HepG2 (cell line): ENCODE measurements at regions not wholly inside any gene's neighbourhood (a gene's known extent, or its start where the extent isn't known, plus 50 kb on each side); places are given as distances from the start of the nearest gene placed in this dataset.
A peak's percentile ranks its signal among the peaks of the same experiment; 100 is the strongest.

Source experiments
- BCL6 ChIP-seq: IDR thresholded peaks from 2 replicates; pipeline ENCODE4 v1.6.1; 2016; ENCODE audit warnings: missing genetic modification reagents, missing compliant biosample characterization
- DPF2 ChIP-seq: sonication (generic); formaldehyde crosslinking; IDR thresholded peaks from 2 replicates; pipeline ENCODE4 v1.4.0; 2020; ENCODE audit warnings: mild to moderate bottlenecking, low read depth, missing genetic modification reagents, borderline replicate concordance
- FOXA1 ChIP-seq, 2 experiments: fragments of 450-650 bp in 1 of 2; sonication (generic) in 1 of 2; formaldehyde crosslinking in 1 of 2; IDR thresholded peaks; 2 replicates each; pipeline versions ENCODE4 v1.4.0 to v1.6.1; 2016 to 2020; ENCODE audit warnings: missing genetic modification reagents in 1 of 2
- FOXJ3 ChIP-seq: sonication (generic); formaldehyde crosslinking; IDR thresholded peaks from 2 replicates; pipeline ENCODE4 v1.4.0; 2020; ENCODE audit warnings: missing genetic modification reagents, mild to moderate bottlenecking, borderline replicate concordance
- GLMP ChIP-seq: sonication (generic); formaldehyde crosslinking; IDR thresholded peaks from 2 replicates; pipeline ENCODE4 v1.9.0; 2021; ENCODE audit warnings: missing genetic modification reagents, mild to moderate bottlenecking, borderline replicate concordance
- HBP1 ChIP-seq: IDR thresholded peaks from 2 replicates; pipeline ENCODE4 v1.6.1; 2016; ENCODE audit warnings: low read depth, control low read depth
- HMG20B ChIP-seq: conservative IDR thresholded peaks from 2 replicates; pipeline ENCODE4 v1.6.1; 2016; ENCODE audit warnings: missing genetic modification reagents, missing compliant biosample characterization
- HMGXB4 ChIP-seq, 2 experiments: sonication (generic) in 1 of 2; formaldehyde crosslinking in 1 of 2; IDR thresholded peaks; 2 replicates each; pipeline versions ENCODE4 v1.4.0 to v1.6.1; 2018 to 2020; ENCODE audit warnings: missing genetic modification reagents in 2 of 2, borderline replicate concordance in 1 of 2, low read depth in 1 of 2, mild to moderate bottlenecking in 1 of 2, missing biosample characterization in 1 of 2
- MAFK ChIP-seq, 2 experiments: IDR thresholded peaks in 1 of 2; conservative IDR thresholded peaks in 1 of 2; 2 replicates each; pipeline ENCODE4 v1.6.1; 2011; ENCODE audit warnings: improper control_type of control experiment in 2 of 2, low read length in 2 of 2
- MIER3 ChIP-seq: IDR thresholded peaks from 2 replicates; pipeline ENCODE4 v1.6.1; 2016; ENCODE audit warnings: missing compliant biosample characterization, borderline replicate concordance
- MXI1 ChIP-seq: IDR thresholded peaks from 3 replicates; pipeline ENCODE4 v1.6.1; 2012; ENCODE audit warnings: low read depth, low read length, inconsistent platforms, borderline replicate concordance
- POGZ ChIP-seq: sonication (generic); formaldehyde crosslinking; IDR thresholded peaks from 2 replicates; pipeline ENCODE4 v1.4.0; 2020; ENCODE audit warnings: mild to moderate bottlenecking, missing genetic modification reagents
- POLR2A ChIP-seq, 2 experiments: IDR thresholded peaks; 2 replicates each; pipeline ENCODE4 v1.6.1; 2011; ENCODE audit warnings: low read depth in 2 of 2, low read length in 2 of 2, mild to moderate bottlenecking in 1 of 2, moderate library complexity in 1 of 2; ENCODE audit not compliant: insufficient read depth in 1 of 2
- RAD21 ChIP-seq: fragments of 450-650 bp; formaldehyde crosslinking; IDR thresholded peaks from 2 replicates; pipeline ENCODE4 v1.5.0; 2020; ENCODE audit warnings: mild to moderate bottlenecking
- SIN3B ChIP-seq: fragments of 150-350 bp; IDR thresholded peaks from 2 replicates; pipeline ENCODE4 v1.6.1; 2014; ENCODE audit warnings: low read length
- ZBTB49 ChIP-seq: sonication (generic); formaldehyde crosslinking; IDR thresholded peaks from 2 replicates; pipeline ENCODE4 v1.4.0; 2020; ENCODE audit warnings: missing genetic modification reagents, borderline replicate concordance
- ZNF225 ChIP-seq: sonication (generic); formaldehyde crosslinking; IDR thresholded peaks from 2 replicates; pipeline ENCODE4 v1.4.0; 2020; ENCODE audit warnings: mild to moderate bottlenecking, missing genetic modification reagents
- ZNF232 ChIP-seq: sonication (generic); formaldehyde crosslinking; IDR thresholded peaks from 2 replicates; pipeline ENCODE4 v1.4.0; 2020; ENCODE audit warnings: missing genetic modification reagents, borderline replicate concordance
- ZNF530 ChIP-seq: sonication (generic); formaldehyde crosslinking; IDR thresholded peaks from 2 replicates; pipeline ENCODE4 v1.5.0; 2020; ENCODE audit warnings: low read depth, mild to moderate bottlenecking, missing genetic modification reagents
- ZNF737 ChIP-seq: sonication (generic); formaldehyde crosslinking; IDR thresholded peaks from 2 replicates; pipeline ENCODE4 v1.5.0; 2020; ENCODE audit warnings: missing genetic modification reagents, mild to moderate bottlenecking, borderline replicate concordance
- ZNF776 ChIP-seq: sonication (generic); formaldehyde crosslinking; IDR thresholded peaks from 2 replicates; pipeline ENCODE4 v1.4.0; 2020; ENCODE audit warnings: mild to moderate bottlenecking, missing genetic modification reagents
- ZNF850 ChIP-seq: sonication (generic); formaldehyde crosslinking; conservative IDR thresholded peaks from 2 replicates; pipeline ENCODE4 v1.9.0; 2021; ENCODE audit warnings: mild to moderate bottlenecking, missing genetic modification reagents

- TF ChIP-seq MIER3 (CRISPR knock-in tag): peak; percentile 28; the same call in 1 of the 2 replicates
- TF ChIP-seq HMGXB4 (CRISPR knock-in tag; IDR thresholded peaks at IDR 0.05; ENCODE audit: borderline replicate concordance in 1 of 2, low read depth in 1 of 2): no peak
- 0 out of 4 replicates have a peak, but pooled peaks of 1 of the 2 experiments have one; percentile 1 for TF ChIP-seq MAFK (conservative IDR thresholded peaks at IDR 0.05 in 1 of 2, IDR thresholded peaks at IDR 0.05 in 1 of 2; ENCODE audit: low read length in 2 of 2)
- TF ChIP-seq DPF2 (CRISPR knock-in tag): peak; percentile 44; the same call in 1 of the 2 replicates
- TF ChIP-seq FOXJ3 (CRISPR knock-in tag): peak; percentile 71; the same call in 1 of the 2 replicates
- no peak for TF ChIP-seq POLR2A (IDR thresholded peaks at IDR 0.05; ENCODE audit: insufficient read depth in 1 of 2, low read depth in 2 of 2, low read length in 2 of 2)
- TF ChIP-seq ZNF530: no peak
- TF ChIP-seq ZBTB49 (CRISPR knock-in tag): no peak
- TF ChIP-seq BCL6 (CRISPR knock-in tag): peak; percentile 59; the same call in 1 of the 2 replicates
- TF ChIP-seq ZNF232 (CRISPR knock-in tag): peak; percentile 91
- no peak for TF ChIP-seq RAD21 (CRISPR knock-in tag)
- TF ChIP-seq HBP1 (CRISPR knock-in tag): no peak
- TF ChIP-seq HMG20B (CRISPR knock-in tag): no peak
- no peak for TF ChIP-seq POGZ
- no peak for TF ChIP-seq MXI1
- TF ChIP-seq FOXA1 (IDR thresholded peaks at IDR 0.05): peak; percentile 61
- TF ChIP-seq FOXA1 (CRISPR knock-in tag; IDR thresholded peaks at IDR 0.05): peak; percentile 74; the same call in 1 of the 2 replicates
- TF ChIP-seq ZNF776 (CRISPR knock-in tag): no peak
- no peak for TF ChIP-seq ZNF225 (CRISPR knock-in tag)
- TF ChIP-seq GLMP (CRISPR knock-in tag): no peak
- TF ChIP-seq SIN3B: no peak
- TF ChIP-seq ZNF850 (CRISPR knock-in tag): no peak
- TF ChIP-seq ZNF737 (CRISPR knock-in tag): no peak
Measured at GRCh38 chr14:76653875-76654572, 107.2 kb upstream of the VASH1 start (continued).
